ENCODE measurements at regions not wholly inside any gene's neighbourhood (a gene's known extent, or its start where the extent isn't known, plus 50 kb on each side); places are given as distances from the start of the nearest gene placed in this dataset.

GRCh38 chr12:54773593-54773992, 80.7 kb upstream of the MUCL1 start:
- Mint-ChIP-seq H3K27ac (no peak overlapping the region), H3K4me3 (no peak overlapping the region), H3K36me3 (ENCODE audit: low read depth) (no peaks in the 10 kb centered on the region), H3K9me3 (no peaks in the 10 kb centered on the region), H3K27me3 (no peaks in the 10 kb centered on the region), H3K4me1 (ENCODE audit: low read depth) (peaks cover 15% of the 10 kb centered on the region)
- no peak for ATAC-seq
- POLR2A ChIA-PET: no interaction called here
- intact Hi-C loops (cut with micrococcal nuclease): no loop called here
- no peak for DNase-seq
- CTCF ChIA-PET: interaction anchor here (1.1 kb wide), 1 partner anchor 24 kb away, joined by 3 read pairs; no protein-coding TSS in a partner anchor
- TF ChIP-seq CTCF (IDR thresholded peaks at IDR 0.05): no peak

GRCh38 chr12:54765652-54766051, 88.7 kb upstream of the MUCL1 start:
- ChIA-PET CTCF (no interaction called here), POLR2A (no interaction called here)
- H3K4me3 Mint-ChIP-seq: no peak overlapping the region
- H3K36me3 Mint-ChIP-seq (ENCODE audit: low read depth): no peaks in the 10 kb centered on the region
- intact Hi-C loops (cut with micrococcal nuclease): no loop called here
- no peak for TF ChIP-seq CTCF (IDR thresholded peaks at IDR 0.05)
- no peaks in the 10 kb centered on the region for H3K9me3 Mint-ChIP-seq
- no peaks in the 10 kb centered on the region for H3K27me3 Mint-ChIP-seq
- peaks cover 13% of the 10 kb centered on the region for H3K4me1 Mint-ChIP-seq (ENCODE audit: low read depth)
- ATAC-seq (no peak), DNase-seq (no peak)
- no peak overlapping the region for H3K27ac Mint-ChIP-seq

- no peak for TF ChIP-seq CTCF (IDR thresholded peaks at IDR 0.05)
- Mint-ChIP-seq H3K36me3 (ENCODE audit: low read depth) (peaks cover 3% of the 10 kb centered on the region), H3K4me1 (ENCODE audit: low read depth) (peaks cover 20% of the 10 kb centered on the region), H3K27me3 (no peaks in the 10 kb centered on the region), H3K9me3 (peaks cover 12% of the 10 kb centered on the region), H3K4me3 (no peak overlapping the region), H3K27ac (no peak overlapping the region)
- no peak for ATAC-seq
- ChIA-PET CTCF (interaction anchor here (0.6 to 2.1 kb wide), 5 partner anchors 12 to 310 kb away, joined by 3 to 8 read pairs (median 4); no protein-coding TSS in a partner anchor), POLR2A (no interaction called here)
- DNase-seq: no peak
- intact Hi-C loops (cut with micrococcal nuclease): no loop called here
Measured at GRCh38 chr12:54762390-54762789, 91.9 kb upstream of the MUCL1 start.

- Mint-ChIP-seq H3K36me3 (ENCODE audit: low read depth) (peaks cover 3% of the 10 kb centered on the region), H3K27me3 (no peaks in the 10 kb centered on the region), H3K27ac (no peak overlapping the region), H3K4me1 (ENCODE audit: low read depth) (peaks cover 15% of the 10 kb centered on the region), H3K4me3 (no peak overlapping the region), H3K9me3 (peaks cover 12% of the 10 kb centered on the region)
- POLR2A ChIA-PET: interaction anchor here (0.8 kb wide), 1 partner anchor 211 kb away, joined by 3 read pairs; no protein-coding TSS in a partner anchor
- TF ChIP-seq CTCF (IDR thresholded peaks at IDR 0.05): peak; percentile 47
- ATAC-seq: no peak
- peak; percentile 28 for DNase-seq
- CTCF ChIA-PET: interaction anchor here (0.6 to 3.8 kb wide), 14 partner anchors 10 to 311 kb away, joined by 3 to 36 read pairs (median 3); no protein-coding TSS in a partner anchor
- intact Hi-C loops (cut with micrococcal nuclease): no loop called here
Measured at GRCh38 chr12:54759751-54760150, 94.6 kb upstream of the MUCL1 start.

GRCh38 chr12:54751493-54751892, 102.8 kb upstream of the MUCL1 start:
- Mint-ChIP-seq H3K36me3 (ENCODE audit: low read depth) (no peaks in the 10 kb centered on the region), H3K4me1 (ENCODE audit: low read depth) (peaks cover 19% of the 10 kb centered on the region), H3K27me3 (no peaks in the 10 kb centered on the region), H3K27ac (no peak overlapping the region), H3K9me3 (no peaks in the 10 kb centered on the region), H3K4me3 (no peak overlapping the region)
- no peak for DNase-seq
- no peak for TF ChIP-seq CTCF (IDR thresholded peaks at IDR 0.05)
- no peak for ATAC-seq
- POLR2A ChIA-PET: interaction anchor here (0.7 kb wide), 1 partner anchor 140 kb away, joined by 3 read pairs; no protein-coding TSS in a partner anchor
- CTCF ChIA-PET: interaction anchor here (0.9 to 4.5 kb wide), 9 partner anchors 7 to 320 kb away, joined by 3 to 196 read pairs (median 34); no protein-coding TSS in a partner anchor
- intact Hi-C loops (cut with micrococcal nuclease): no loop called here
